ENCODE measurements at regions not wholly inside any gene's neighbourhood (a gene's known extent, or its start where the extent isn't known, plus 50 kb on each side); places are given as distances from the start of the nearest gene placed in this dataset.

DNA sequence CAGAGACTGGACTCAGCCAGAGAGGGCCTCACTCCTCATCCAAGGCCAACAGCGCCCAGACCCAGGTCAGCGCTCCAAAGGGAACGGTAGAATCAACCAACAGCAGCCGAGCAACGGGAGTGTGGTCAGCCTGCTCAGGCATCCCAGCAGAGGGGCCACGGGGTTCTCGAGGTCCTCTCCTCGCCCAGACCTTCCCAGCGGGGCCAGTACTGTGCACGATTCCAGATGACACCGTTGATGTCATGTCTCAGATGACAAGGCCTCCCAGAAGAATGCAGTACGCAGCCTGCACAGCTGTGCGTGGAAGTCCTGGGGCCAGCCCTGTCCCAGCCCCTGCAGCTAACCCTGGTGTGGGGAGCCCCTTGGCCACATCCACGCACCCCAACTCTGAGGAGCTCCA lies 141.0 kb upstream of the PPP1R26 start:
- DNase-seq (ENCODE audit: low spot score): no peak

DNA sequence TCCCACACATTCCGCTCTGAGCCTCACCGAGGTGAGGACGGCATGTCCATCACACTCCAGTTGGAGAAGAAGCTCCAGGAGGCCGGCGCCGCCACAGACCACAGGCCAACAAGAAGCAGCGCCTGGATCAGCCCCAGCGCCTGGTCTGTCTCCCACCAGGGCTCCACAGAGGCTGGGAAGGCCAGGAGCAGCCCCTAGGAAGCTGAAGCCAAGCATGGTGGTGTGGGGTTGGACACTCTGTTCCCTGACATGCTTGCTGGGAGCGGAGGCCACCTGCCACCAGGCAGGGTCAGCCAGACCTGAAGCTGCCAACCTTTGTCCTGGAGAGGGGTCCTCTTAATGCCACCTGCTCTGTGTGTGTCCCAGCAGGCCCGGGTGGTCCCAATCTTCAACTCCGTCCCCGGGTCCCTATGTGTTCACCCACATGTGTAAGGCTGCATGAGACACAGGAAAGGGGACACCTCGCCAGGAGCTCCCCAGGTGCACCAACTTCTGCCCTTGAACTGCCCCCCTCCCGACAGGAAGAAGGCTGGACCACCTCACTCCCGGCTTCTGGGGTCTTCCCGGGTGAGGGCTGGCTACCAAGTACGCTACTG lies 140.1 kb upstream of the PPP1R26 start:
- DNase-seq (ENCODE audit: low spot score): no peak

DNA sequence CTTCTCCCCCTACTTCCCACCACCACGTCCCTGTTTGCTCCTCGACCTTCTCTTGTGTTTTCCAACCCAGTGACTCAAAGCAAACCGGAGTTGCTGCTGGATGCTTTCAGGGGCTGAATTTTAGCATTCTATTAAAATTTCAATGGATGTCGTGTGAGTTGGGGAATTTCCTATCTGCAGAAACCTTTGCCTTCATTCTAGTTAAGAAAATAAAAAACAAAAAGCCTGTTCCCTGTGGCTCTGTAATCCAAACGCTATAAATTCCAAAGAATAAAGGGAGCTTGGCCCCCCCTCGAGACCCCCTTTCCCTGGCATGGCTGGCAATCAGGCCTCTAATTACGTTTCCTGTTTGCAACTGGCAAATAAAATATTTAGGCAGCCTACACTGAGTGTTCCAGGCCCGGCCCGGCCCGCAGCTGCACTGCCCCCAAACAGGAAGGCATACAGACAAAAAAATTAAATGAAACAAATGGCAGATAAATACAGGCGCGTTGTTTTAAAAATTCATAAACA lies 139.4 kb upstream of the PPP1R26 start:
- DNase-seq (ENCODE audit: low spot score): no peak

DNA sequence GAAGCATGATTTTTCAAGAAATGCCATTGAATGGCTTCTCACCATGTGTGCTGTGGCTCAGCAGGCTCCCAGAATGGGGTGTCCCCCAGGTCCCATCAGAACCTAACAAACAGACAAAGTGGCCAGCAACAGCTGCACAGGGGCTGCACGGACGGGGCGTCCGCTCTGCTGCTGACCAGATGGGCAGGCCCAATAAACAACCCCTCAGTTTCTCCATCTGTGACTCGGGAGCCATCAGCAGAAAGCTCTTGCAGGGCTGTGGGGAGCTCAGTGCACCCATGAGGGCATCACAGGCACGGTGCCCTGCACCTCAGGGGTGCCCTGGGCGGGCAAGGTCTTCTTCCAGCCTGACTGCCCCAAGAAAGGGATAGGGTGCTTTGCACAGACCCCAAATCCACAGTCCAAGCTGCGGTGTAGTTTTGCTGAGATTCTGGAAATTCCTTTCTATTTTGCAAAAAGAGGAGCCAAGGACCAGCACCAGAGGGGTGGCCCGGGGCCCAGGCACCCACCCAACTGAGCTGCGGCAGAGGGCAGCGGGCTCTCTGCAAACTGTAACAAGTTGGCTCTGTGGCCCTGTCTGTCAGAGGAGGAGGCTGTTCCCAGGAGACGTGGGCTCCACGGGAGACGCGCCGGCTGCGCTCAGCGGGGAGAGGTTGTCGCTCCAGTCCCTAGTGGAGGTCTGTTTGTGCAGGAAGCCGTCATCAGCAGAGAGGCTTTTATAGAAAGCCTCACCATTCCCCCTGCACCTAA lies 138.7 kb upstream of the PPP1R26 start:
- no peak for DNase-seq (ENCODE audit: low spot score)

DNA sequence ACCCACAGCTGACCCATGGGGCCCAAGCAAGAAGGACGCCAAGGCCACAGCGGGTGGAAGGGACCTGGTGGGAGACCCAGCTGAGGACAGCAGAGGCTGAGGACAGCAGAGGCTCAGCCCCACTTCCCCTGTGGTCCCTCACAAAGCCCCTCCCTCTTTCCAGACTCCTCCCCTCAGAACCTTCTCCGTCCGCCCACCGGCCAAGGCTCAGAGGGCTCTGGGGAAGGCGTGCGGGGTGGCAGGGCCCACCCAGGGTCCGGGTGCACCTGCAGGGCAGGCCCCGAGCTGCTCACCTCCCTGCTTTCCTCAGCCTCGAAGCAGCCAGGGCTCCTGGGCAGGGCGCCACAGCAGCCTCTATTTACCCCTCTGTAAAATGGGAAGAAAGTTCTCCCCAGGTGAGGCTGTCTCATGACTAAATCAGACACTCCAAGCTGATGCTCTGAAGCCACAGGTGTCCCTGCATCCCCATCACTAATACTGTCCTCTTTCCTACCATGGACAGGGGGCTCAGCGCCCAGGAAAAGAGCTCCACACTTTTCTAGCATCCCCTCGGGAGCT lies 137.9 kb upstream of the PPP1R26 start:
- no peak for DNase-seq (ENCODE audit: low spot score)

DNA sequence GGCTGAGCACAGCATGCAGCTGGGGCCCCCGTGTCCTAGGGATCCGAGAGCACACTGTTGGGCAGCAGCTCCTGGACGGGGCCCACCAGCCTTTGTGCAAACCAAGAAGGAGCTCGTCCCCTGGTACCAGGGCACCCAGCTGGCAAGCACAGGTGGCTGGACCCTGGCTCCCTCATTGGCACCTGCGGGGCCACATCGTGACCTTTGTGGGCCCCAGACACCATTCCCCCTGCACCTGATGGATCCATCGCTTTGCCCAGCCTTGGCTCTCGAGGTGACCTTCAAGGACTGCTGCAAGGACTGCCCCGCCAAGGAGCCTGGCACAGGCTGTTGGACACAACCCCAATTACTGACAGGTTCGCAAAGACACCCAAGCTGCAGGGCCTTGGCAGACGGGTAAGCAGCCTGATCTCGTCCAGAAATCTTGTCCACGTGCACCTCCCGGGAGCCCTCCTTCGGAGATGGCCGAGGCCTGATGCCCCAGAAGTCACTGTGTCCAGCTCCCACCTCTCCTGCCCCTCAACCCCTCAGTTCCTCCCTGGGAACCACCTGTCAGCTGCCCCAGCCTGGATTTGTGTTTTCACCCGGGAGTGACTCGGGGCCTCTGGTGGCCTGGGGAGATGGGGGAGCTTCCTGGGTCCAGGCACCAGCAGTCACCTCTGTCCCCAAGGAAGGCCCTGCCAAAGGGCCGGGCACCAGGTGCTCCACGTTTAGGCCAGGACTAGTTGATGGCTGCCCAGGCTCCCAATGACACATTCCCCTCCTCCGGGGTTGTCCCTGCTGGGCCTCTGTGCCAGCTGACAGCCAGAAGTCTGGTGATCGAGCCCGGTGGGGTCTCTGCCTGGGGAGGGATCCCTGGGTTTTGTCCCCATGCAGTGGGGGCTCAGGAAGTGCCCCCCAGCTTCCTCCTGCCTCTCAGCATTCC lies 137.1 kb upstream of the PPP1R26 start:
- no peak for DNase-seq (ENCODE audit: low spot score)

DNA sequence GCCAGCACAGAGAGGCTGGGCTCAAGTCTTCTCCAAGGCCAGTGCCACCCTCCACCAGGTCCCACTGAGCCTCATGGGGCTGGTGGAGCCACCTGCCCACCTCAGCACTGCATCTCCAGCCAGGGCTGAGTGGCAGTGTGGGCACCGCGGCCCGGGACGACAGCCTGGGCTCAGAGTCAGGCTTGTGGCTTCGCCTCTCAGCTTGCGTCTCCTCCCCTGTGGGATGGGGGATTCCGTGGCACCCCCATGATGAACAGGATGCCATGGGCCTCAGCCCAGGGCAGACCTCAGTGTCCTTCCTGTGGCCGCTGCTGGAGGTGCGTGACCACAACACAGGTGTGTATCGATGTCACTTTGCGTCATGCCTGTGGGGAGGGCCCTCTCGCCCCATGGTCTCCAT lies 136.4 kb upstream of the PPP1R26 start:
- no peak for DNase-seq (ENCODE audit: low spot score)

DNA sequence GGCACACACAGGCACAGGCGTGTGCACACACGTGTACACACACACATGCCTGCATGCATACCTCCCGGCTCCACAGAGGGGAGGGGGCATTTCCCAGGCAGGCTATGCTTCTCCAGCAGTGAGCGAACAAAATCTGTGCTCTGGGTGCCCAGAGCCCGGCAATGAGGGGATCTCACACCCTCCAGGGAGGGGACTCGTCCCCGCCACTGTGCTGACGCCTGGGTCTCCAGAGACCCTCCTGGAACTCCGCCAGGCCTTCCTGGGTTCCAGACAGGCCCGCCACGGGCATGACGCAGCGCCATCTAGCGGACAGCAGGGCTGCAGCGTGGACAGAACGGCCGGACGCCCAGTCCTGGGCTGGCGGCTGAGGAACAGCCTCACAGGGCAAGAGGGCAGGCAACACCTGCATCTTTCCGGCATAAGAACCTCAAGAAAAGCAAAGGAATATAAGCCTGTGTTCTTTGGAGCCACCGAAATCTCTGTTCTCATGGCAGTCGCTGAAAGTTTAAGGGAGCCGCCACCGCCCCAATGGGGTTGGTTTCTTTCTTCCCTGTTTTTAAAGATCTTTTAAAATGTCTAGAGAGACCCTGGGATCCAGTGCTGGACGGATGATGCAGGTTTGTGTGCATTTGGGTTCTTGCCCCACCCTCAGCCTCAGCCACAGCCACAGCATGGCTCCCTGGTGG lies 135.6 kb upstream of the PPP1R26 start:
- DNase-seq (ENCODE audit: low spot score): peak; percentile 31

DNA sequence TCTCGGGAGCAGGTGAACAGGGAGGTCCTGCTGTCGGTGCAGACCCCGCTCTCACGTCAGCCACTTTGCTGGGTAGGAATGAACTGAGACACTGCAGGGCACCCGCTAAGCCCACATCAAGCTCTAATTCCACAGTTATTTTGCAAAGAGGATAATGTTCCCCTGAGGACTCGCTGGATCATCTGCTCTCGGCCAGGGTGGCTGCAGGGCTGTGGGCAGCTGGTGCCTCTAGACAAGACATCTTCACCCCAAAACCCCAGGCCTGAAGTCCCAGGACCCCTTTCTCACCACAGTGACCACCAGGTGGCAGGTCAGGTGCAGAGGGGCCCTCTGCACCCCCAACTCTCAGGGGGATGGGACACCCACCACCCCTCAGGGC lies 135.1 kb upstream of the PPP1R26 start:
- DNase-seq (ENCODE audit: low spot score): no peak

DNA sequence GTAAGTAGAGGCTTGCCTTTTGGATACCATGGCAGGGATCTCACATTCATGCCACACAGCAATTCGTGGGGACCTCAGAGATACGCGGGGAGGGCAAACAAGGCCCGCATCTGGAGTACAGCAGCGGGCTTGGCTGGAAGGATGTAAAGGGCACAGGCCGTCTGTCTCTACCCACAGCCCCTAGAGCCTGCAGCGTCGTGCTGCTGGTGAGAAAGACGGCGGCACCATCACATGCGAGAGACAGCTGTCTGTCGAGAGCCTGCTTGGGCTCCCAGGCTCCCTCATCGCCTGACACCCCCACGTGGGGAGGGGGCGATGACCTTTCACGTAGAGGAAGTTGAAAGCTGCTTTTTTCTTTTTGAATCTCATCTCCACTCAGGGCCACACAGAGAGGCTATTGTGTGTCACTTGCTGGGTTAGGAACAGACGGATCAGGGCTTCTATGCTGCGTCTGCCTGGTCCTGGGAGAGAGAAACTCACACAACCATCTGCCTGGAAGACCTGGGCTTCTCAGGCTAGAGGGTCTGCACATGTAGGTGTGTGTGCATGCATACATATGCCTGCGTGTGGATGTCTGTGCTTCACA lies 134.6 kb upstream of the PPP1R26 start:
- no peak for DNase-seq (ENCODE audit: low spot score)

DNA sequence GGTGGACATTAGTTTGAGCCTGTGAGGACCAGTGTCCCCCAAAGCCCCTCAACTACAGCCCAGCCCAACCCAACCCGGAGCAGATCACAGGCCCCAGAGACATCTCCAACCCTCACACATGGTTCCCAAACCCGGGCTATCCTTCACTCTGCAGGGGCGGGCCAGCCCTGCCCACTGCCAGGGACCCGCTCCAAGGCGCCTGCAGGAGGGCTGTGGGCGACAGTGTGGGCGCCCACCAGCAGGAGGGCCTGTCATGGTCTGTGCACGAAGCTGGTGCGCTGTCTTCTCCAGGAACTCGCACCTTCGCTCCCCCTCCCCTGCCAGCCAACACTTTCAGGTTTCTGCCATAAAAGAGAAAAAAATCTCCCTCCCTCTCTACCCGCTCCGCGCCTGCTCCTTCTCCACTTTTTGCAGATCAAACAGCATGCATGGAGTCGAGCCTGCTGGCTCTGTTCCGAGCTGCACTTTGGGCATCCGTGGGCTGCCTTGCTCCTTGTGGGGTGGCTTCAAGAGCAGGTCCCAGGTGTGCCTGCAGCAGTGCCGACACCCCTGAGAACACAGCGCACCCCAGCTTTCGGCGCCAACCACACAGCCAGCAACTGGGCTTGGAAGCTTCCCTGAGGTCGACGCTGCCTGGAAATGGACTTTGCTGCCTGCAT lies 133.7 kb upstream of the PPP1R26 start:
- DNase-seq (ENCODE audit: low spot score): no peak

DNA sequence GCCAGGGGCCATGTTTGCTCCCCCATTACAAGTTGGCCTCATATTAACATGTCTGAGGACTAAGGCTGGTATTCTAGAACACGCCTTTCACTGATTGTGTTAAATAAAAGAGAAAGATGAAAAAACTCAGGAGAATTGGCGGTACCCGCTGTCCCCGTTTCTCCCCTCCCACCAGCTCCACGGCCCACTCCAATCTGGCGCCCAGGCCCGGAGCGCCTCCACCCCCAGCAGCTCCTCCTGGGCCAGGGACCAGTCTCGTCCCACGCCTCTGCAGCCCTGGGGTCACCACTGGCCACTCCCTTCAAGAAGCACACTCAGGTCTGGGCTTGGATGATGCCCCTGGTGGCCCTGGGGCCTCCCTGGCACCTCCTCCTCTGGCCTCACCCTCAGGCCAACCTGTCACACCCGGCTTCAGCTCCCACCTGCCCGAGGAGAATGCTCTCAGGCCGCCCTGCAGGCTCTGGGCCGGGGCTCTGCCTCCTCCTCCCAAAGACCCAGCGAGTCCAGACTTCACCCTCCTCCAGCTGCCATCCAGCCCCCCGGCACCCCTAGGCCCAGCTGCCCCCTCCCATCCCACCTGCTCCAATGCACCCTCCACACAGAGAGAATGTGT lies 133.0 kb upstream of the PPP1R26 start:
- DNase-seq (ENCODE audit: low spot score): no peak

DNA sequence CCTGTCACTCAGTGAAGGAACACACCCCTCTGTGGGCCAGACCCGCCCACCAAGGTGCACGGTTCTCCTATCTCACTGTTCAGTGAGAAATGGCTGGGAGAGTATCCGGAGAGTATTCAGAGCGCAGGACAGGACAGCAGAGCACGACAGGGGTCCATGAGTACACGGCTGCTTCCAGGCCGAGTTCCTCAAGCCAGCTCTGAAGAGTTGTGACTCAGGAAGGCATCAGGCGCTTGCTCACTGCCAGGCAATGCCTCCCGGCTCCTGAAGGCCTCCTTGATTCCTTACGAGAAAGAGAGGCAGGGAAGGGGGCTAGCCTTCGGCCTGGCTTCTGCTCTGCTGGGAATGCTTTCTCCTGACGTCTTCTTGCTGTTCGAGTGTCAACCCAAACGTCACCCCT lies 132.1 kb upstream of the PPP1R26 start:
- DNase-seq (ENCODE audit: low spot score): peak; percentile 33

DNA sequence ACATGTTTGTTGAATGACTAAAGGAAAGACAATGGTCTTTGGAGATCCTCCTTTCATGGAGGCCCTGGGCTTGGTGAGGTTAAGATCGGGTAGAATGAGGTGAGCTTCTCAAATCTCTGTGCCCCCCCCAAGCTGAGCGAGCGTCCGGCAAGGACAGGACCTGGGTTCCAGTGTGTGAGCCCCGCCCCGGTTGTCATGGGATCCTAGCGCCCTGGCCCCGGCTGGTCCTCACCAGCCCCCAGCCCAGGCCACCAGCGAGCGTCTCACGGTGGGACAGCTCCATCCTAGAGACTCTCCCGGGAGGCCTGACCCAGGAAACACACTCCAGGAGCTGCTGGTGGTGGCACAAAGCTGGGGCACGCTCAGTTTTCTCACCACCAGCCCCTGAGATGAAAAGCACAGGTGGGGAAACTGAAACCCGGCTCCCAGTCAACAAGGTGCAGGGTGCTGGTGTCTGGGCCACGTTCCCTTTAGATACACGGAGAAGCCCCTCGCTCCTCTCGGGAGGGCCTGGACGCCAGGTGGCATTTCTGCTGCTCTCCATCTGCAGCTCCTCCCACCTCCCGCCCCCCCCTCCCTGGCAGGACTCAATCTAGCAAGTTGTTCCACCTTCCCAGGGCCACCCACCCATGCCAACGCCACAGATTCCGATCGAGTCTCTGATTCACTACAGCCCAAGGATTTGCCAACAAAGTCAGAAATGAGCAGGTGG lies 131.3 kb upstream of the PPP1R26 start:
- no peak for DNase-seq (ENCODE audit: low spot score)

DNA sequence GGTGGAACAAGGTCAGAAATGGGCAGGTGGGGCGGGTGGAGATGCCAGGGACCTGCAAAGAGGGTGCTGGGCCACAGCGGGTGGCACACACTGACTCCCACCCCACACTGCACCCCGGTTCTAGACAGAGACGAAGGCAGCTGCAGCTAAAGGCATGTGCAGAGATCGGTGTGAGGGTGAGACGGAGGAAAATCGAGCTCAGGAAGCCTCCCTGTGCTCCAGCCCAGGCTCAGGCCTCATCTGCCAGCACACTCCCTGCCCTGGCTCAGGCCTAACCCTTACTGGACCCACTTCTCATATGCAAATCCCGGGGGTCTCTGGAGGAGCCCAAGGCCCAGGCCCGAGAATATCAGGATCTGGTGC lies 130.8 kb upstream of the PPP1R26 start:
- no peak for DNase-seq (ENCODE audit: low spot score)

DNA sequence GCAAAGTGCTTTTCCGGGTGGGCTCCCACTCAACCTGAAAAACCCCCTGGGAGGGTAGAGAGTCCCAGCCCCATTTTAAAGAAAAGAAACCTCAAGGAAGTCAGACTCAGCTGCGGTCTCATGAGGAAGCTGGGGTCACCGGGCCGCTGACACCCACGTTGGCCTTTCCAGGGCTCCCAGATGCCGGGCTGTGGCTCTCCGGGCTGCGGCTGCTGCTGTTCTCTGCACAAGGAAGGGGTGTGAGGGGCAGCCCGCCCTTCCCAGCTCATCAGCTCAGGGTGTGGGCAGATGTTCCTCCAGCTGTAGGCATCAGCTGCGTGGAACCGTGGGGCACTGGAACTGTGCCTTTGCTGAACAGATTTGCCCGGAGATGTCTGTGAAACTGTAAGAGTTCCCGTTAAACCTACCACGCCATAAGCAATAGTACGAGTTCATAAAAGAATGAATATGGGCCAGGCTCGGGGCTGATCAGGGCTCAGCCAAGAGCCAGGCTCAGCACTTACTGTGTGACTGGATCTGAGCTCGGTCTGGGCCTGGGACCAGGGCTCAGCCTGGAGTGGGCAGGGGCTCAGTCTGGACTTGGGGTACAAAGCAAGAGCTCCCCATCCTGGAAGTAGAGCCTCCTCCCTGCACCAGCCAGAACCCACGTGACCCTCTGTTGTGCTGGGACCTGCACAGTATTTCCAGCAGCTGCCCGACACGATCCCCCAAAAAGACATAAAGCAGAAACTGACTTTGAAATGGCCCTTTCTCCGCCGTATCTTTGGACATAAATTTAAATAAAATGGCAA lies 130.2 kb upstream of the PPP1R26 start:
- no peak for DNase-seq (ENCODE audit: low spot score)

DNA sequence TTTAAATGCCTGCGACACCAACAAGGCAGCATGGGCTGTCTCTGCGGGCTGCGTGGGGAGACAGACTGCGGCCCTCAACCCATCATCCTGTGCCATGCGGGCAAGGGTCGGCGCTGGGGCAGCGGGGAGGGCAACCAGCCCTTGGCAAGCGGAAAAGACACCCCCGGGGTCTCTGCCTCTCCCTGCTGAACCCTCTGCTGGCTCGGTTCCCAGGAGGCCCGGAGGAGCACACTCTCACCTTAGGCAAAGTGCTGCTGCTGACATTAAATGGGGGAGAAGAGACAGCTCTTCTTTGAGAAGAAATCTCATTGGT lies 129.6 kb upstream of the PPP1R26 start:
- no peak for DNase-seq (ENCODE audit: low spot score)

DNA sequence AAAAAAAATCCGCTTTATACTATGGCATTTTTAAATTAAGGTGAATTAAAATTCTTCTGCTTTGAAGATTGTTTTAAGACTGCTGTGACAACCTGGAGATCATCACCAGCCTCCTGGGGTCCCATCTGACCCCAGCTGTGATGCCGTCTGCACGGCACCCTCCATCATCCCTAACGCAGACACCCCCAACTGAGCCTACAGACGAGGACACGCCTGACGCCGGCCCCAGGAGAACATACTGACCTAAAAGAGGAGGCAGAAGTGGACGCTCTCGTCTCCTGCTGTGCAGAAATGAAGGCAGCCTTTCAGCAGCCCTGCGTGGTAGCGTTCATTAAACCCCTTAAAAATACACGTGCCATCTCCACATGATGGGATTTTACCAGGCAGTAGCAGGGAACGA lies 125.6 kb upstream of the PPP1R26 start:
- DNase-seq (ENCODE audit: low spot score): no peak

DNA sequence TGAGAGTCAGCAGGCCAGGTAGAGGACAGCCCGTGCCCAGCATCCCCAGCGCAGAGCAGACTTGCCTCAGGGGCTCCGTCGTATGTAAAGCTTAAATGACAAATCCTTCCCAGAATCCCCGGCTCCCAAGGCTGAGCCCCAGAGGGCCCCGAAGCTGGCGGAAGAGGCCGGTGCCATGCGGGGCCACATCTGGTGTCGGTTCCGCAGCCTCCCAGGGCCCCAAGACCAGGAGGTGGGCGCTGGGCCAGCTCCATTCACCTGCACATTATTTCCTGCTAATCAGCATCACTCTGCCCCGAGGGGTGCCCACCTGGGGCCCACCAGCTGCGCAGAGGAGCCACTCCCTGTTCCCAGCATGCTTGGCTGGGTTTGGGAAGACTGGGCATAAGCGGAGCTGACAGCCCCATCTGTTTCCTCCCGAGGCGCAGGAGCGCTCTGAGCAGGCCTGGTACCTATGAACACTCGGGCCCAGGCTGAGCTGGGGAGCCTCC lies 124.0 kb upstream of the PPP1R26 start:
- no peak for DNase-seq (ENCODE audit: low spot score)
